Heart left ventricle (tissue), 16 donors: ENCODE measurements at regions not wholly inside any gene's neighbourhood (a gene's known extent, or its start where the extent isn't known, plus 50 kb on each side); places are given as distances from the start of the nearest gene placed in this dataset.

Experiments used
- ATAC-seq, 4 donors: fragments of 200-7000 bp; cut with Tn5 transposase; one replicate each; pipeline ENCODE4 v1.9.1; 2020 to 2022; ENCODE audit warnings: moderate library complexity in 4 of 4, mild to moderate bottlenecking in 3 of 4, moderate number of reproducible peaks in 1 of 4
- DNase-seq, 5 donors: peaks; one replicate each; pipeline ENCODE4 v3.0.0-alpha.2; 2020
- H3K27ac ChIP-seq, 12 donors: fragments of 200-600 bp; sonication (generic) in 4 of 12; one replicate each; pipeline versions ENCODE4 v1.5.0 to v1.8.0; 2016 to 2022; ENCODE audit warnings: mild to moderate bottlenecking in 2 of 12
- H3K27me3 ChIP-seq, 9 donors: fragments of 200-600 bp; sonication (generic) in 2 of 9; one replicate each; pipeline versions ENCODE4 v1.5.1 to v1.8.0; 2016 to 2022; ENCODE audit warnings: mild to moderate bottlenecking in 3 of 9
- H3K36me3 ChIP-seq, 9 donors: fragments of 200-600 bp; sonication (generic) in 2 of 9; one replicate each; pipeline versions ENCODE4 v1.5.0 to v1.8.0; 2018 to 2022; ENCODE audit warnings: mild to moderate bottlenecking in 2 of 9
- H3K4me1 ChIP-seq, 12 donors: fragments of 200-600 bp; sonication (generic) in 4 of 12; one replicate each; pipeline versions ENCODE4 v1.5.0 to v1.8.0; 2016 to 2022; ENCODE audit warnings: mild to moderate bottlenecking in 3 of 12
- H3K4me3 ChIP-seq, 12 donors: fragments of 200-600 bp; sonication (generic) in 4 of 12; one replicate each; pipeline versions ENCODE4 v1.5.0 to v1.8.0; 2017 to 2022; ENCODE audit warnings: mild to moderate bottlenecking in 9 of 12, moderate library complexity in 4 of 12
- H3K9me3 ChIP-seq, 12 donors: fragments of 200-600 bp; sonication (generic) in 4 of 12; one replicate each; pipeline versions ENCODE4 v1.5.0 to v1.8.0; 2016 to 2022; ENCODE audit warnings: mild to moderate bottlenecking in 1 of 12
- POLR2A ChIP-seq, 2 donors: fragments of 450-650 bp; IDR thresholded peaks; one replicate each; pipeline ENCODE4 v1.6.1; 2017; ENCODE audit warnings: antibody characterized with exemption in 2 of 2, mild to moderate bottlenecking in 2 of 2, moderate library complexity in 2 of 2
- WGBS, 4 donors: extraction: QIAGEN DNeasy Blood & Tissue Kit in 2 of 4; methylation state at CpG; one replicate each; pipeline versions ENCODE4 v1.1.5 to v1.1.7; 2013 to 2018; 5-methylcytosine and 5-hydroxymethylcytosine counted together
- intact Hi-C, 10 donors: fragments of 100-400 bp; cut with DNase I; formaldehyde crosslinking; loops; one replicate each; pipeline versions ENCODE4 v1.11.1 to v1.14.2; 2022
- TF ChIP-seq, protein P1 (sequence below), 12 donors: fragments of 200-600 bp; sonication (generic) in 4 of 12; IDR thresholded peaks; one replicate each; pipeline versions ENCODE4 v1.5.0 to v1.8.0; 2018 to 2022; ENCODE audit warnings: antibody characterized with exemption in 12 of 12, mild to moderate bottlenecking in 5 of 12
- donor health status: ischemic (EF 13 %, LVEDD 7.1; RV severe dilation, severe dysfunction).
- donor health status: healthy with polysubstance abuse.
- donor health status: DM: no; HTN: yes; CAD: no.
- donor health status: DM: no; HTN: no; CAD: no.
- donor health status: ischemic (EF 25% LVEDD 6.9; RV normal size, moderate dysfunction).
- donor health status: ischemic (EF 25% LVEDD 5.7; RV mildly dilated, moderate dysfunction).
- donor health status: healthy.
- donor health status: DM: yes; HTN: yes; CAD: no.
- donor health status: ischemic (EF 35%, LVEDD 5.7; RV mildly dilated, moderate dysfunction).
- donor health status: nonischemic (EF 11% LVEDD 7.7; RV severe dilation, severe dysfunction).
- donor health status: DM: yes; HTN: yes; CAD: no.
- donor health status: PGD.
- donor health status: ischemic (EF 29% LVEDD 5.4; RV normal size, mild dysfunction).
- donor health status: nonischemic (EF 23%, LVEDD 6.1; RV moderate dilation, normal function).

DNA sequence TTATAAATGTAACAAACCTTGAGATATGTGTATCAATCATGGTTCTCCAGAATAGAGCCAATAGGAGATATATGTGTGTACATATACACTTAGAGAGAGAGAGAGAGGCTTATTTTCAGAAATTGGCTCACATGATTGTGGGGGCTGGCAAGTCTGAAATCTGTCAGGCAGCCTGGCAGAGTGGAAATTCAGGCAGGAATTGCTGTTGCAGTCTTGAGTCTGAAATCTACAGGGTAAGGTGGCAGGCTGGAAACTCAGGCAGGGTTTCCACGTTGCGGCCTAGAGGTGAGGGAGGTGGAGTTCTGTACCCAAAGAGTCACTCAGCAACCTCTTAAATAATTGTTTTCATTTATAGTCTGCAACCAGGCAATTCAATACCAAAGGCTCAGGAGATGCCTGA lies 218.4 kb downstream of the B3GLCT start:
- TF ChIP-seq, protein P1, sequence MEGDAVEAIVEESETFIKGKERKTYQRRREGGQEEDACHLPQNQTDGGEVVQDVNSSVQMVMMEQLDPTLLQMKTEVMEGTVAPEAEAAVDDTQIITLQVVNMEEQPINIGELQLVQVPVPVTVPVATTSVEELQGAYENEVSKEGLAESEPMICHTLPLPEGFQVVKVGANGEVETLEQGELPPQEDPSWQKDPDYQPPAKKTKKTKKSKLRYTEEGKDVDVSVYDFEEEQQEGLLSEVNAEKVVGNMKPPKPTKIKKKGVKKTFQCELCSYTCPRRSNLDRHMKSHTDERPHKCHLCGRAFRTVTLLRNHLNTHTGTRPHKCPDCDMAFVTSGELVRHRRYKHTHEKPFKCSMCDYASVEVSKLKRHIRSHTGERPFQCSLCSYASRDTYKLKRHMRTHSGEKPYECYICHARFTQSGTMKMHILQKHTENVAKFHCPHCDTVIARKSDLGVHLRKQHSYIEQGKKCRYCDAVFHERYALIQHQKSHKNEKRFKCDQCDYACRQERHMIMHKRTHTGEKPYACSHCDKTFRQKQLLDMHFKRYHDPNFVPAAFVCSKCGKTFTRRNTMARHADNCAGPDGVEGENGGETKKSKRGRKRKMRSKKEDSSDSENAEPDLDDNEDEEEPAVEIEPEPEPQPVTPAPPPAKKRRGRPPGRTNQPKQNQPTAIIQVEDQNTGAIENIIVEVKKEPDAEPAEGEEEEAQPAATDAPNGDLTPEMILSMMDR (IDR thresholded peaks at IDR 0.05) = no peak
- TF ChIP-seq POLR2A (IDR thresholded peaks at IDR 0.05) = no peak
- 88 to 91% (median 90%) methylated on average over 2 of the region's 2 CpGs for WGBS, 4 donors
- Histone ChIP-seq H3K4me1 (no peaks in the 10 kb centered on the region), H3K27ac (no peak overlapping the region), H3K4me3 (no peak overlapping the region), H3K27me3 (no peaks in the 10 kb centered on the region), H3K9me3 (no peaks in the 10 kb centered on the region), H3K36me3 (no peaks in the 10 kb centered on the region)
- intact Hi-C loops = no loop called here
- DNase-seq (no peak), ATAC-seq (no peak)

DNA sequence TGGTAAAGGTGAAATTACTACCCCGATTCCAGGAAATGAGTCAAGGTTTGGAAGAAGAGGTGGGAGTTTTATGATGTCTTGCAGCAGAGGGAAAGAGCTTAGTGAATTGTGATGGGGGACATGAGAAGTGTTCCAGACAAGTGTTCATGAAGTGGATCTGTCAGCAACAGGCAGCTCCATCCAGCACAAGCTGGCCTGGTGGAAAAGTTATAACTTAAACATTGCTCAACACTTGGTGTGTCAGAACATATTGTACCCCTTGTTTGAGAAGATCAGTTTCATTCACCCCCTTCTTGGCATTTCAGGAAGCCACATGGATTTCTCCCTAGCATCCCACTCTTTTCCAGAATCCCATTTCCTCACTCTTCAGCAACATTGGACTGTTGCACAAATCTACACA lies 222.0 kb downstream of the B3GLCT start:
- H3K36me3 ChIP-seq = no peaks in the 10 kb centered on the region
- TF ChIP-seq, protein P1 (IDR thresholded peaks at IDR 0.05) = no peak
- TF ChIP-seq POLR2A (IDR thresholded peaks at IDR 0.05) = no peak
- 54 to 71% (median 57%) methylated on average over 1 of the region's 1 CpG for WGBS, 4 donors
- H3K4me1 ChIP-seq = peaks cover 0 to 7% (median 0%) of the 10 kb centered on the region in 12 donors
- H3K9me3 ChIP-seq = no peaks in the 10 kb centered on the region
- no peak overlapping the region for H3K27ac ChIP-seq
- no peaks in the 10 kb centered on the region for H3K27me3 ChIP-seq
- intact Hi-C loops = loop anchor here in 7 of 10 donors (2.0 to 10.0 kb wide), 6 partner anchors 184 to 249 kb away; partner anchors contain the start of gene B3GLCT (in 2 of the 7)
- H3K4me3 ChIP-seq = no peak overlapping the region
- no peak for DNase-seq
- ATAC-seq = peak in 1 of 4 donors; percentile 56

DNA sequence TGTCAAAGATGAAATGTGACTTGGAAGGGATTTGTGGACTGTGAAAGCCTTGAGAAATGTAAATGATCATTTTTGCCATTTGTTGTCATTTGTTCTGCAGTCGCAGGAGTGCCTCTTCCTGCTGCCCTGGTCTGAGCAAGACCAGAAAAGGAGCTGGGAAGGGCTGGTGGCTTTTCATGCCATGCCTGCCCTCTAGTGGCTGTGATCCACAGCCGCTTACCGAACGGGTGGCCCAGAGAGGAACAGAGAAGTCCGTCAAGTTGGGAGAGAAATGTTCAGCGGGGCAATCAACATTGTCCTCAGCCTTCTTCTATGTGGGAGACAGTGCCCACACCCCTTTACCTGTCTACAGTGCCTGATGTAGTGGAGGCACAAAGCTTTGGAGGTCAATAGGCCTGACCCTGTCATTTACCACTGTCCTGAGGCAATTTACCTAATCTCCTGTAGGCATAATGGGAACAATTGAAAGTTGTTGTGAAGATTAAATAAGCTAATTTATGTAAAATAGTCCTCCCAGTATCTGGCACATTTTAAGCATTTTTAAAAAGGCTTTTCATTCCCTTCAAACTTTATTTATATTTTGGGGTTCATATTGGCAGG lies 224.5 kb downstream of the B3GLCT start:
- DNase-seq = peak; percentile 64 to 82 (median 76)

DNA sequence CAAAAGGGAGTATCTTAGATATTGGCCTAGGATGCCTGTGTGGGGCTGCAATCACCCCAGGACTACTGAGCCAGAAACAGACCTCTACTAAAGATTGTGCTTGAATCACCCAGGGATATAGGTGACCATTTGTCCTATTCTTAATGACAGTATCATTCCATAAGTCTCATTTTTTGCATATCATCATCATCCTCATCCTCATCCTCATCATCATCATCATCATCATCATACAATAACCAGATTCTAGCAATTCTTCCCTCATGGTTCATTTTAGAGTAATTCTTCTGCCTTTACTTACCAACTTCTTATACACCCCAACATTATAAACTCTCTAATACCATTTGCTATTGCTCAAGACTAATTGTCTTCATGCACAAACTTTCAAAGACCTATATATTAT lies 226.6 kb downstream of the B3GLCT start:
- ATAC-seq = no peak
- Histone ChIP-seq H3K27ac (no peak overlapping the region), H3K27me3 (no peaks in the 10 kb centered on the region), H3K4me3 (no peak overlapping the region), H3K36me3 (no peaks in the 10 kb centered on the region), H3K4me1 (peaks cover 0 to 7% (median 0%) of the 10 kb centered on the region in 12 donors), H3K9me3 (no peaks in the 10 kb centered on the region)
- intact Hi-C loops = loop anchor here in 6 of 10 donors (5.0 to 10.0 kb wide), 4 partner anchors 222 to 316 kb away; partner anchors contain the start of gene B3GLCT (in 2 of the 6)
- no peak for DNase-seq
- TF ChIP-seq, protein P1 (IDR thresholded peaks at IDR 0.05) = no peak
- TF ChIP-seq POLR2A (IDR thresholded peaks at IDR 0.05) = no peak

More for the DNA sequence above, 224.5 kb downstream of the B3GLCT start:
- Histone ChIP-seq H3K9me3 (no peaks in the 10 kb centered on the region), H3K27me3 (no peaks in the 10 kb centered on the region), H3K36me3 (no peaks in the 10 kb centered on the region), H3K4me1 (peaks cover 0 to 7% (median 0%) of the 10 kb centered on the region in 12 donors), H3K4me3 (no peak overlapping the region), H3K27ac (no peak overlapping the region)
- ATAC-seq = peak; percentile 87 to 97 (median 94)
- 3 to 6% (median 5%) methylated on average over 6 of the region's 6 CpGs for WGBS, 4 donors
- intact Hi-C loops = loop anchor here (1.0 to 10.0 kb wide), 9 partner anchors 185 to 252 kb away; partner anchors contain the start of gene B3GLCT (in 2 of the 10)
- TF ChIP-seq, protein P1 (IDR thresholded peaks at IDR 0.05) = peak; percentile 74 to 92 (median 88)
- no peak for TF ChIP-seq POLR2A (IDR thresholded peaks at IDR 0.05)
